H1 (cell line): ENCODE measurements at regions not wholly inside any gene's neighbourhood (a gene's known extent, or its start where the extent isn't known, plus 50 kb on each side); places are given as distances from the start of the nearest gene placed in this dataset.

Experiments used
- CEBPB ChIP-seq: IDR thresholded peaks from 2 replicates; pipeline ENCODE4 v1.6.1; 2012; ENCODE audit warnings: low read depth, low read length
- CREB1 ChIP-seq: IDR thresholded peaks from 2 replicates; pipeline ENCODE4 v1.6.1; 2012; ENCODE audit warnings: inconsistent platforms
- CTCF ChIP-seq, 3 experiments: IDR thresholded peaks; 1 replicate in 2 of 3; 2 replicates in 1 of 3; pipeline versions ENCODE4 v1.5.1 to v1.6.1; 2011; ENCODE audit warnings: low read length in 3 of 3, mild to moderate bottlenecking in 3 of 3, inconsistent platforms in 2 of 3, low read depth in 1 of 3, moderate library complexity in 1 of 3; ENCODE audit not compliant: insufficient read depth in 1 of 3; ENCODE audit errors: control extremely low read depth in 1 of 3
- EP300 ChIP-seq, 2 experiments: IDR thresholded peaks; 1 replicate in 1 of 2; 2 replicates in 1 of 2; pipeline ENCODE4 v1.6.1; 2011 to 2012; ENCODE audit warnings: low read depth in 2 of 2, low read length in 2 of 2, mild to moderate bottlenecking in 2 of 2, borderline replicate concordance in 1 of 2, inconsistent platforms in 1 of 2, moderate library complexity in 1 of 2
- EZH2 ChIP-seq: fragments of 200-600 bp; sonication (generic); IDR thresholded peaks from 2 replicates; pipeline ENCODE4 v1.7.1; 2012; ENCODE audit warnings: low read depth, mild to moderate bottlenecking, moderate library complexity, low read length, inconsistent platforms; ENCODE audit not compliant: severe bottlenecking
- POLR2A ChIP-seq, 2 experiments: IDR thresholded peaks; 1 replicate in 1 of 2; 2 replicates in 1 of 2; pipeline ENCODE4 v1.6.1; 2011; ENCODE audit warnings: low read depth in 2 of 2, low read length in 2 of 2, mild to moderate bottlenecking in 2 of 2; ENCODE audit errors: control extremely low read depth in 1 of 2
- POLR2AphosphoS5 ChIP-seq: IDR thresholded peaks from 2 replicates; pipeline ENCODE4 v1.6.1; 2011; ENCODE audit warnings: low read depth, low read length
- SIX5 ChIP-seq: IDR thresholded peaks from 2 replicates; pipeline ENCODE4 v1.6.1; 2011; ENCODE audit warnings: mild to moderate bottlenecking, low read depth, low read length
- TAF1 ChIP-seq: IDR thresholded peaks from 2 replicates; pipeline ENCODE4 v1.6.1; 2011; ENCODE audit warnings: mild to moderate bottlenecking, low read depth, low read length
- YY1 ChIP-seq: IDR thresholded peaks from 2 replicates; pipeline ENCODE4 v1.6.1; 2011; ENCODE audit warnings: low read depth, mild to moderate bottlenecking, low read length
- ZNF274 ChIP-seq: IDR thresholded peaks from 2 replicates; pipeline ENCODE4 v1.7.0; 2012; ENCODE audit warnings: low read length, borderline replicate concordance; ENCODE audit errors: extremely low read depth

- no peak for TF ChIP-seq POLR2A (IDR thresholded peaks at IDR 0.05; ENCODE audit: control extremely low read depth in 1 of 2, low read depth in 2 of 2, low read length in 2 of 2)
- TF ChIP-seq TAF1, result no peak
- no peak for TF ChIP-seq CTCF (IDR thresholded peaks at IDR 0.05; ENCODE audit: control extremely low read depth in 1 of 3, insufficient read depth in 1 of 3, low read depth in 1 of 3, low read length in 3 of 3)
- no peak for TF ChIP-seq EZH2
- no peak for TF ChIP-seq SIX5
- no peak for TF ChIP-seq POLR2AphosphoS5
- no peak for TF ChIP-seq EP300 (IDR thresholded peaks at IDR 0.05; ENCODE audit: borderline replicate concordance in 1 of 2, low read depth in 2 of 2, low read length in 2 of 2)
- TF ChIP-seq CREB1, result no peak
- no peak for TF ChIP-seq CEBPB
- no peak for TF ChIP-seq ZNF274
- no peak for TF ChIP-seq YY1
Observed at GRCh38 chr2:160720098-160720497, 226.5 kb upstream of the RBMS1 start.
